Tibial artery (tissue), 4 donors: ENCODE measurements at regions not wholly inside any gene's neighbourhood (a gene's known extent, or its start where the extent isn't known, plus 50 kb on each side); places are given as distances from the start of the nearest gene placed in this dataset.

ENCODE experiments used
- DNase-seq, 2 donors: peaks; one replicate each; pipeline ENCODE4 v3.0.0-alpha.2; 2019
- H3K27ac ChIP-seq, 2 donors: fragments of 200-600 bp; sonication (generic) in 1 of 2; 1 replicate in 1 of 2; 2 replicates in 1 of 2; pipeline ENCODE4 v1.5.1; 2018 to 2019; ENCODE audit warnings: mild to moderate bottlenecking in 1 of 2
- H3K27me3 ChIP-seq, 2 donors: fragments of 200-600 bp; sonication (generic) in 1 of 2; one replicate each; pipeline versions ENCODE4 v1.5.1 to v1.6.0; 2016 to 2019
- H3K36me3 ChIP-seq, 3 donors: fragments of 200-600 bp; sonication (generic) in 2 of 3; one replicate each; pipeline ENCODE4 v1.5.1; 2016 to 2019; ENCODE audit warnings: mild to moderate bottlenecking in 2 of 3
- H3K4me1 ChIP-seq, 4 donors: fragments of 200-600 bp; sonication (generic) in 2 of 4; 1 replicate in 3 of 4; 2 replicates in 1 of 4; pipeline ENCODE4 v1.5.1; 2016 to 2019
- H3K4me3 ChIP-seq, 2 donors: fragments of 200-600 bp; sonication (generic) in 1 of 2; 1 replicate in 1 of 2; 2 replicates in 1 of 2; pipeline ENCODE4 v1.5.1; 2018 to 2019; ENCODE audit warnings: mild to moderate bottlenecking in 2 of 2
- H3K9me3 ChIP-seq, 3 donors: fragments of 200-600 bp; sonication (generic) in 1 of 3; one replicate each; pipeline ENCODE4 v1.5.1; 2016 to 2019
- intact Hi-C: fragments of 100-400 bp; cut with DNase I; formaldehyde crosslinking; loops from one replicate; pipeline ENCODE4 v1.15.0; 2023; ENCODE audit warnings: low total_unique reads
- TF ChIP-seq, protein P1 (sequence below), 2 experiments: fragments of 200-600 bp in 1 of 2; fragments of 450-650 bp in 1 of 2; IDR thresholded peaks; one replicate each; pipeline ENCODE4 v1.5.1; 2017 to 2019; ENCODE audit warnings: antibody characterized with exemption in 2 of 2, mild to moderate bottlenecking in 1 of 2, moderate library complexity in 1 of 2

DNA sequence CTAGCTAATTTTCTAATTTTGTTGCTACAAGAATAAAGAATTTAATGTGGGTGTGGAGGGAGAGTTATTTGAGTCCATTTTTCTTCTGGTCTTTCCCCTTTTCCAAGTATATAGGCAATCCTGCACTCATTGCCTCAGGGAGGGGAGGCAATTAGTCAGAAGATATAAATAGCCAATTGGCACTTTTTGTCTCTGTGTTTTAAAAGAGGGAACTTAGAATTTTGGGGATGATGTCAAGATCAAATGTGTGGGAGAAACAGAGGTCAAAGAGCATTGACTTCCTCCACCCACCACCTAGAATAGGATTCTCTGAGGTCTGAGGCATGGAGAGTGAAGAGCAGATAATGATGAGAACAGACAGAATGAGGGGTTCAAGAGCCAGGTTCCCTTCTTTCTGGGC, 120.3 kb upstream of the ZC3H12C start:
- Histone ChIP-seq H3K4me1 (peaks cover 0 to 20% (median 12%) of the 10 kb centered on the region in 4 donors), H3K36me3 (no peaks in the 10 kb centered on the region), H3K27me3 (no peaks in the 10 kb centered on the region), H3K4me3 (no peak overlapping the region), H3K9me3 (no peaks in the 10 kb centered on the region), H3K27ac (no peak overlapping the region)
- intact Hi-C loops, result no loop called here
- DNase-seq, result no peak
- TF ChIP-seq, protein P1, sequence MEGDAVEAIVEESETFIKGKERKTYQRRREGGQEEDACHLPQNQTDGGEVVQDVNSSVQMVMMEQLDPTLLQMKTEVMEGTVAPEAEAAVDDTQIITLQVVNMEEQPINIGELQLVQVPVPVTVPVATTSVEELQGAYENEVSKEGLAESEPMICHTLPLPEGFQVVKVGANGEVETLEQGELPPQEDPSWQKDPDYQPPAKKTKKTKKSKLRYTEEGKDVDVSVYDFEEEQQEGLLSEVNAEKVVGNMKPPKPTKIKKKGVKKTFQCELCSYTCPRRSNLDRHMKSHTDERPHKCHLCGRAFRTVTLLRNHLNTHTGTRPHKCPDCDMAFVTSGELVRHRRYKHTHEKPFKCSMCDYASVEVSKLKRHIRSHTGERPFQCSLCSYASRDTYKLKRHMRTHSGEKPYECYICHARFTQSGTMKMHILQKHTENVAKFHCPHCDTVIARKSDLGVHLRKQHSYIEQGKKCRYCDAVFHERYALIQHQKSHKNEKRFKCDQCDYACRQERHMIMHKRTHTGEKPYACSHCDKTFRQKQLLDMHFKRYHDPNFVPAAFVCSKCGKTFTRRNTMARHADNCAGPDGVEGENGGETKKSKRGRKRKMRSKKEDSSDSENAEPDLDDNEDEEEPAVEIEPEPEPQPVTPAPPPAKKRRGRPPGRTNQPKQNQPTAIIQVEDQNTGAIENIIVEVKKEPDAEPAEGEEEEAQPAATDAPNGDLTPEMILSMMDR (IDR thresholded peaks at IDR 0.05), result no peak

DNA sequence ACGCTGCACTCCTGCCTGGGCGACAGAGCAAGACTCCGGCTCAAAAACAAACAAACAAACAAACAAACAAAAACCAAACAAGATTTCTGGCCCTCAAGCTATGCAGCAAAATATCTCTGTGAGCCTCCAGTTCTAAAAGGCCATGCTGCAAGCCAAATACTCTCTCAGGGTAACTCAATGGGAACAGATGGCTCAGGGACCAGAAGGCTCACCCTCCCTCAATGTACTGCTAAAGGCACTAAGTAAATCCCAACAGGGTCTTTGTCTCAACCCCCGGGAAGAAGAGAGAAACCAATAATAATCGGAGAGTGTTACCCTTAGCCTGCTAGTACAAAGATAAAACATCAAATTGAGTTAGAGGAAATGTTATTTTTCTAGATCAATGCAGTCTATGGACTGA, 119.7 kb upstream of the ZC3H12C start:
- intact Hi-C loops, result no loop called here

DNA sequence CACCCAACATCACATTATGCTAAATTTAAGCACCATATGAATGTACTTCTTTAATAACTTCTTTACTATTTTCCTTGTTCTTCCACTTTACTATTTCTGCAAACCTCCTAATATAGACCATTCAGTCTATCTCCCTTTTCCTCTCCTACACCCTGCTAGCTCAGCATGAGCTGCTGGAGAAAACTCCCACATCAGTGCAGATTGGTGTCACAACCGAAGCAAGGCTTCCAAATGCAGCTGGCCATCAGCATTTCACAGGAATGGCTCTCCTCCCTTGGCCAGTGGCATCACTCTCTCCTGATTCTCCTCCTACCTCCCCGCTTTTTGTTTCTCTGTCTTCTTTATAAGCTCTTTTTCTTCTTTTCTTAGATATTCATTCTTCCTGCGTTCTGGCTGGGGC, 118.7 kb upstream of the ZC3H12C start:
- Histone ChIP-seq H3K27me3 (no peaks in the 10 kb centered on the region), H3K27ac (no peak overlapping the region), H3K36me3 (no peaks in the 10 kb centered on the region), H3K9me3 (no peaks in the 10 kb centered on the region), H3K4me3 (no peak overlapping the region), H3K4me1 (peaks cover 0 to 20% (median 12%) of the 10 kb centered on the region in 4 donors)
- no peak for DNase-seq
- TF ChIP-seq, protein P1 (IDR thresholded peaks at IDR 0.05), result no peak
- intact Hi-C loops, result no loop called here

More for the DNA sequence above, 119.7 kb upstream of the ZC3H12C start:
- no peak overlapping the region for H3K4me3 ChIP-seq
- TF ChIP-seq, protein P1 (IDR thresholded peaks at IDR 0.05), result no peak
- H3K27me3 ChIP-seq, result no peaks in the 10 kb centered on the region
- DNase-seq, result no peak
- peaks cover 0 to 20% (median 12%) of the 10 kb centered on the region in 4 donors for H3K4me1 ChIP-seq
- no peak overlapping the region for H3K27ac ChIP-seq
- no peaks in the 10 kb centered on the region for H3K9me3 ChIP-seq
- H3K36me3 ChIP-seq, result no peaks in the 10 kb centered on the region

DNA sequence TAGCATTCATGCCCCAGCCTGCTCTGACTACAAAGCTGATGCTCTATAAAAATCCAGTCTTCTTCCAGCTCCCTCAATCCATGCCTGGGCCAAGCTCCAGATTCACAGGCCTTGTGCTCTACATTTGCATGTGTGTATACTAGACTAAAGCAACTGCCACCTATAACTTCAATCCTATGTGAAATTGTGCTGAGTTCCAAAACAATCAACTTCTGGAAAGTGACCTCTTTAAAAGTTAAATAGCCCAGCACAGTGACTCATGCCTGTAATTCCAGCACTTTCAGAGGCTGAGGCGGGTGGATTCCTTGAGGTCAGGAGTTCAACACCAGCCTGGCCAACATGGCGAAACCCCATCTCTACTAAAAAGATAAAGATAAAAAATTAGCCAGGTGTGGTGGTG, 114.3 kb upstream of the ZC3H12C start:
- TF ChIP-seq, protein P1 (IDR thresholded peaks at IDR 0.05), result no peak
- no peaks in the 10 kb centered on the region for H3K4me1 ChIP-seq
- no peak for DNase-seq

DNA sequence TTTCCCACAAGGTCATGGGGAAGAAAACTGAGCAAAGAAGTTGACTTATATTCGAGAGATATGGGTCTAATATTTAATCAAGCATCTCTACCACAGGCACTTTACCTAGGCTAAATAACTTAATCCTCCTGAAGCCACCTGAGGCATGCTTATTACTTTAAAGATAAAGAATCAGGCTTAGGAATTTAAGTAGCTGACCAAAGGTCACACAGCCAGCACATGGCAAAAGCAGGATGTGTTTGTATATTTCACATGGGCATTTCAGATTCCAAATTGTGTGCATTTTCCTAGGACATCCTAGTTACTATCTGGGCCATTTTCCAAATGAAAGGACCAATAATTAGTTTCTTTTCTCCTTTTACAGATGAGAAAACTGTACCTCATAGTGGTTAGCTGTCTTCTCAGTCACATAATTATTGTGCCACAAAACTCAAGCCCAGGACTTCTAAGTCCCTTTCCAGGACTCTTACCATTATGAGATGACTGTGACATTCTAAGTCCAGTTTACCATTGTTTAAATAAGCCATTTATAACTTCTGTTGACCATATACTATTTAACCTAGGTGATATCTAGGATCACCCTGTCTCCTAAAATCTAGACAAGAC, 112.1 kb upstream of the ZC3H12C start:
- H3K9me3 ChIP-seq, result no peaks in the 10 kb centered on the region
- TF ChIP-seq, protein P1 (IDR thresholded peaks at IDR 0.05), result no peak
- intact Hi-C loops, result no loop called here
- H3K36me3 ChIP-seq, result no peaks in the 10 kb centered on the region
- DNase-seq, result no peak
- H3K4me3 ChIP-seq, result no peak overlapping the region
- H3K27ac ChIP-seq, result no peak overlapping the region
- H3K4me1 ChIP-seq, result no peaks in the 10 kb centered on the region
- no peaks in the 10 kb centered on the region for H3K27me3 ChIP-seq

More for the DNA sequence above, 114.3 kb upstream of the ZC3H12C start:
- Histone ChIP-seq H3K27me3 (no peaks in the 10 kb centered on the region), H3K9me3 (no peaks in the 10 kb centered on the region), H3K4me3 (no peak overlapping the region), H3K36me3 (no peaks in the 10 kb centered on the region), H3K27ac (no peak overlapping the region)
- intact Hi-C loops, result no loop called here

DNA sequence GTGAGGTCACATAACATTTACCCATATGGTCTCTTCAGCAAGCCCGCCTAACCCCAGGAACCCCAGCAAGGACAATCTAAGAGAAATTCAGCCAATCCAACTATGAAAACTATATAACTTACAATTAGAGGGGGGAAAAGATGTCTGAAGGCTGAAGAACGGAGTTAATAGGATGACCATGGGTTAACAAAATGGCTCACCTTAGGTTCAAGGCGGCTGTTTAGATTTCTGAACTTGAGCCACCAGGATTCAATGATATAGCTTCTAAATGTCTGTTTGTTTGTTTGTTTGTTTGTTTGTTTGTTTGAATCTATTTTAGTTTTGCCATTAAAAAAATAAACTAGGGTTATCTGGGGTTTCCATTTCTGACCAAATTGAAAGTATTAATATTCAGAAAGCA, 109.8 kb upstream of the ZC3H12C start:
- no peaks in the 10 kb centered on the region for H3K4me1 ChIP-seq
- no peak overlapping the region for H3K27ac ChIP-seq
- no peaks in the 10 kb centered on the region for H3K9me3 ChIP-seq
- no peaks in the 10 kb centered on the region for H3K27me3 ChIP-seq
- TF ChIP-seq, protein P1 (IDR thresholded peaks at IDR 0.05), result no peak
- H3K36me3 ChIP-seq, result no peaks in the 10 kb centered on the region
- intact Hi-C loops, result no loop called here
- no peak for DNase-seq
- no peak overlapping the region for H3K4me3 ChIP-seq
